ENCODE measurements at regions not wholly inside any gene's neighbourhood (a gene's known extent, or its start where the extent isn't known, plus 50 kb on each side); places are given as distances from the start of the nearest gene placed in this dataset.
"Not testable (repeated sequence)": the region's sequence is repeated elsewhere in the genome, so short reads cannot be mapped to it uniquely, and the experiment has no call there.

GRCh38 chr15:91415258-91415657 lies 315.2 kb downstream of the SV2B start:
- DNase-seq: not testable (repeated sequence)

DNA sequence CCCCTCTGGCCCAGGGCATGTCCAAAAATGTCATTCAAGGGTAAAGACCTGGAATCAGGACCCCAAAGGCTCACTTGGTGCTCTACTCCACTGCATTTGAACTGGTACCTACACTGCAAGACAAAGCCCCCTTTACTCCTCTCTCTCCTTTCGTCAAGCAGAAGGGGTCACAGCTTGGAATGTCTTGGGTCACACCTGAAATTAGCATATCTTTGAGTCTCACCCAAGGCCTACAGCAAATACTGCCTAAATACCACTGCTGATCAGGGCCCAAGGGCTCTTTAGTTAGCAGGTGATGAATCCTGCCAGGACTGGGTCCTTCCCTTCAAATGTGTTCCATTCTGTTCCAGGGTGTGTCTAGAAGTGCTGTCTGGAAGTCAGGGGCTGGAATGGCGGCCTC lies 320.6 kb downstream of the SV2B start:
- no peak for DNase-seq

DNA sequence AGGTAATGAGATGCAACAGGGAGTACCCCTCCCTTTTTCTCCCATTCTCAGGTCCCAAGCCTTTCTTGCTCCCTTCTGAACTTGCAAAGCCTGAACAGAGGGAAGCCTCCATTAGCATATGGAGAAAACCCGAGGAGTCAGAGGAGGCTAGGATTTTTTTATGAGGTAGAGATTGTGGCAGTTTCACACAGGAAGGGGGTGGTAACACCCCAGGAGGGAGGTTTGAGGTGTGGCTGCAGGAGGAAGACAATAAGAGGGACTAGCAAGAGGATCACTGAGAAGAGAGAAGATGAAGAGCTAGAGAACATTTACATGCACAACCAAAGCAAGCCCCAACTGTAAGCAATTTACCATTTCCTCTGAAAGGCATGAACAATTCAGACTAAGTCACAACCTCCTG lies 322.7 kb downstream of the SV2B start:
- DNase-seq: no peak

- DNase-seq: no peak
These were observed 323.9 kb downstream of the SV2B start for GRCh38 chr15:91424001-91424400.

DNA sequence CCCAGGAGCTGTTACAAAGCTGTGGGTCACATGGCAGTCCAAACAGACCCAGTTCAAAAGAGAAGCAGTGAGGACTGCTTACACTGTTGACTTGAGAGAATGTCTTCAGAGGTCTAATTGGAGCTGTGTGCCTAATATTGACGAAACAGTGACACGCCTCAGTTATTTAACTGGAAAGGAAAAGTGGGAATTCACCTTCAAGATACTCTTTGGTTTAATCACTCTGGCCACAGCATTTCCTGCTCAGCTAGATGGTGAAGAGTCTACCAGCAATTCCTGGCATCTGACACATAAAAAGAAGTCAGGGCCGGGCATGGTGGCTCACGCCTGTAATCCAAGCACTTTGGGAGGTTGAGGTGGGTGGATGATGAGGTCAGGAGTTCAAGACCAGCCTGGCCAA lies 326.4 kb downstream of the SV2B start:
- DNase-seq: no peak

DNA sequence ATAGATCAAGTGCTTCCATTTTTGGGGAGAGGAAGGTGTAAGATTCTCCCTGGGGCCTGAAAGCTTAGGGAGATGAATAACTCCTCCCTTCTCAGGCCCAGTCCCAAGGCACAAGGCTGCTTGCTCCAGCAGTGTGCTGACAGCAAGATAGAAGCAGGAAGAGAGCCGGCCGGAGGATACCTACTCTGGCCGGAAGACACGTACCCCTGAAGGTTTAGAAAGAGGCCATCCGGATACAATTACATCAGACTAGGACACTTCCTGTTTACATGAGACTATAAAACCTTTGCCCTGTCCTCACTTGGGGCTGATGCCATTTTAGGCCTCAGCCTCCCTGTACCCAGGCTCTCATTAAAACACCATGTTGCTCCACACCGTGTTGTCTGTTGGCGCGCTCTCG lies 329.9 kb downstream of the SV2B start:
- DNase-seq: no peak

GRCh38 chr15:91431041-91431715 lies 331.1 kb downstream of the SV2B start:
- DNase-seq: no peak

DNA sequence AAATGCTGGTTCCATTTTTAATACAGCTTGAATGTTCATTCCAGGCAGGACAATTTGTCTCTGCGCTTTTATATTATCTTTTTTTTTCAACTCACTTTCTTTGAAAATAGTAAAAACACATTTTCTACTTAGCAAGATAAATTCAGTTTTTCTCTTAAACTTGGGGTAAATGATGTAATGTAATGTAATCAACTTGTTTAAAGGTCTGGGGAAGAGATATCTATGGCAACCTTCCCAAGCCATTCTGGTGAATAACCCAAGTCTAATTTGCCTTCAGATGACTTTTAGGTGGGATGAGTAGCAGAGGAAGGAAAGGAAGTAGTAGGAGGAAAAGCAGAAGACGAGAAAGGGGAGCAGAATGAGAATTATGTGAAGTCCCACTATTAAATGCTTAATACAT lies 335.1 kb downstream of the SV2B start:
- no peak for DNase-seq

DNA sequence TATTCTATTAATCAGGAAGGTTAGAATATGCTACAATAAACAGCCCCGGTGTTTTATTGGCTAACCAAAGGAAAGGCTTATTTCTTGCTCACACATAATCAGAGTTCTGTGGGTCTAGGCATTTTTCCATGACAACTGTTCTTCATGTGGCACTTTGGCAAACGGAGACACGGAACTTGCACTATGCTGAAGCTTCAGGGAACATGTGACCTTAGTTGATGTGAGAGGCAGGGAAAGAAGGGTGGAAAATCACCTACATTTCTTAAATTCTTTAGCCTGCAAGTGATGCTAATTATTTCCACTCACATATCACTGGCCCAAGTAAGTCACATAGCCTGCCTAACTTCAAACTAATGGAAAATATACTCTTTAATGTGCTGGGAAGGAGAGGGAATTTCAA lies 344.6 kb downstream of the SV2B start:
- no peak for DNase-seq

- no peak for DNase-seq
These were observed 345.7 kb downstream of the SV2B start for GRCh38 chr15:91445695-91446228.

DNA sequence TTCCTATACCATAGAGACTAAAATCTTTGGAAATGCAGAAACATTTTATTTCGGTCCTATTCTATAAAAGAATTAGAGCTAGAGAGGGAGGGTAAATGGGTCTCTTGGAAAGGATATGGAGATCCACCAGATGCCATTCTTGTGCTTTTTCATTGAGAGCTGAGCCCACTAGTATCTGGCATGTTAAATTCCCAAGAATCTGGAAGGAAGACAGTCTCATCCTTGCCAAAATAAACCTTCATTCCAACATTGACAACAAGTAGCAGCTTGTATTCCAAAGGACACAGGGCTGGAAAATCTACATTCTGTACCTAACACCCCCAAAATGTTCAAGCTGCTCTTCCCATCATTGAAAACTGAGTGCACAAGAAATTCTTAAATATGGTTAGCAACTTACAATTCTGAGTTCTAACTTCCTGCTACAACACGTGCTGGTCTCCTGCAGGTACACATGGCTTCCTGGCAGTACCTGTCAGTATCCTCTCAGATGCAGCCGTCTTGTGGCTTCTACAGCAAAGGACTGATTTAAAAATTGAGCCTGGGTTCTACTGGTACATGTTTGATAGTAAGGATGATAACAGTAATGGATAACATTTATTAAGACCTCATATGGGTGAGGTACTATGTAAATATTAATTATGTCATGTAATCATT lies 348.1 kb downstream of the SV2B start:
- no peak for DNase-seq

DNA sequence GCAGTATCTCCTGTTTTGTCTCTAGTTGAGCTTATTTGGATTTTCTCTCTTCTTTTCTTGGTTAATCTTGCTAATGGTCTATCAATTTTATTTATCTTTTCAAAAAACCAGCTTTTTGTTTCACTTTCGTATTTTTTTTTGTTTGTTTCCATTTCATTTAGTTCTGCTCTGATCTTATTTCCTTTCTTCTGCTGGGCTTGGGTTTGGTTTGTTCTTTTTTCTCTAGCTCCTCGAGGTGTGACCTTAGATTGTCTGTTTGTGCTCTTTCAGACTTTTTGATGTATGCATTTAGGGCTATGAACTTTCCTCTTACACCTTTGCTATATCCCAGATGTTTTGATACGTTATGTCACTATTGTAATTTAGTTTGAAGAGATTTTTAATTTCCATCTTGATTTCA lies 353.3 kb downstream of the SV2B start:
- not testable (repeated sequence) for DNase-seq

- no peak for DNase-seq
These were observed 356.2 kb downstream of the SV2B start for GRCh38 chr15:91456251-91456718.

DNA sequence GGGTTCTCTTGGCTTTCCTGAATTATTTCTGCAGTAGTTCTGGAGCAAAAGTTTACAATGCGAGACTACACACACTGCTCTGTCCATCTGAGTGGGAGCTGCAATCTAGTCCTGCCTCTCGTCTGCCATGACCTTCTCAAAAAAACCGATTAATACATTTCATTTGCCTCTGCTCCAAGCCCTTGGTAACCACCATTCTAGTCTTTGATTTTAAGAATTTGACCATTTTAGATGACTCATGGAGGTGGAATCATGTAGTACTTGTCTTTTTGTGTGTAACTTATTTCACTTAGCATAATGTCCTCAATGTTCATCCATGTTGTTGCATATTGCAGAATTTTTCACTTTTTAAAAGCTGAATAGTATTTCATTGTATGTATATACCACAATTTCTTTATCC lies 356.9 kb downstream of the SV2B start:
- no peak for DNase-seq

- DNase-seq: peak; percentile 55
These were observed 361.3 kb downstream of the SV2B start for GRCh38 chr15:91461377-91461776.

DNA sequence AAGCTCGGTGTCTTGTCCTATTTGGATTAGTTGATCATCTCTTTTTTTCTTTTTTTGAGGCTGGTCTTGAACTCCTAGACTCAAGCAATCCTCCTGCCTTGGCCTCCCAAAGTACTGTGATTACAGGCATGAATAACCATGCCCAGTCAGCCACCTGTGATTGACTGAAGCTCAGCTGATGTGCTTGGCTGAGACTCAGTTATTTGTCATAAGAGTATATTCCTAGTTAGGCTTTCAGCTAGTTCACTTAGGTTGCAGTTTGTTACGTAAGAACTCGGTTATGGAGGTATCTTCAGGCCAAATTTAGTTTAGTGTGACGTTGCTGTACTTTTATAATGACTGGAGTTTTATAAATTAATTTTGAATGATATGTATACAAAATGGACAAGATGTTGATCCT lies 365.0 kb downstream of the SV2B start:
- no peak for DNase-seq

DNA sequence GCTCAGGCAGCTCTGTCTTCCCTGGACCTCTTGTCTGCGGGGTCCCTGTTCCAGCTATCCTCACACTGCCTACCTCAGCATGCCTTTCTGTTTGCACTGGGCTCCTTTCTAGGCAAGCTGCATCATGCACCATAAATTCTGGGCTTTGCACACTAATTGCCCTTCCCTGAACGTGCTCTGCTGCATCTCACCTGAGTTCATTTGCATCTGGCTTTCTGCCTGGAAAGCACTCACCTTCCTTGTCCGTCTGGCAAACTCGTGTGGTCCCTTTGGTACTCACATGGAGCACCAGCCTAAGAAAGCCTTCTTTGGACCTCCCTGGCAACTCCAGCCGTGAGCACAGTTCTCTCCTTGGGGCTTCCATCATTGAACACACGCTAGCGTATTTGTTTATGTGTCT lies 365.6 kb downstream of the SV2B start:
- DNase-seq: no peak

DNA sequence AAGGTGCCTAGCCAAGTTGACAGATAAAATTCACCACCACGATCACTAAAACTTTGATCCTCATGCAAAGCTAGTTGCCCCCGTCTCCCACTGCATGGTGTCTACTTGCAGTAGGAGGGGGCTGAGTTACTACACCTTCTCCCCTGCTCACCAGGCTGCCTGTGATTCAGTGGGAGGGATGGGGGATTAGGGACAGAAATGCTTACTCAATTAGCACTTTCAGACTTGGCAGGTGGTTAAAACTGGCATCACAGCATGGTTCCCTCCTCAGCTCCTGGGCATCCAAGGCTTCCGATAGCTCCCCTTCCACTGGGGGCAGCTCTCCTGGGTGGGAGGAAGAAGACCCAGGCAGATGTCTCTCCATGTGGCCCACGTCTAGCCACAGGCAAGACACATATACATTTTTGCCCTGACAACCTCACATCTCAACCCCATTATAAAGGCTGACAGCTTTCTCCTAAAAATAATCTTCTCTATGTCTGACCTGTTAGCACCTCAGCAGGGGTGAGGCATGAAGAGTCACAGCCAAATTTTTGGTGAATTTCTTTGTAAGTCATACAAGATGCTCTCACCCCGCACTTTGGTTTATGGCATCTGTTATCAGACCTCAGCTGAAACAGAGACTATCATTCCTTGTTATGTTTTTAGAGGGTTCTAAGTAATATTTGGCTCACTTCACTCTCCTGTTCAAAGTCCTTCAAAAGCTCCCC lies 369.0 kb downstream of the SV2B start:
- no peak for DNase-seq

DNA sequence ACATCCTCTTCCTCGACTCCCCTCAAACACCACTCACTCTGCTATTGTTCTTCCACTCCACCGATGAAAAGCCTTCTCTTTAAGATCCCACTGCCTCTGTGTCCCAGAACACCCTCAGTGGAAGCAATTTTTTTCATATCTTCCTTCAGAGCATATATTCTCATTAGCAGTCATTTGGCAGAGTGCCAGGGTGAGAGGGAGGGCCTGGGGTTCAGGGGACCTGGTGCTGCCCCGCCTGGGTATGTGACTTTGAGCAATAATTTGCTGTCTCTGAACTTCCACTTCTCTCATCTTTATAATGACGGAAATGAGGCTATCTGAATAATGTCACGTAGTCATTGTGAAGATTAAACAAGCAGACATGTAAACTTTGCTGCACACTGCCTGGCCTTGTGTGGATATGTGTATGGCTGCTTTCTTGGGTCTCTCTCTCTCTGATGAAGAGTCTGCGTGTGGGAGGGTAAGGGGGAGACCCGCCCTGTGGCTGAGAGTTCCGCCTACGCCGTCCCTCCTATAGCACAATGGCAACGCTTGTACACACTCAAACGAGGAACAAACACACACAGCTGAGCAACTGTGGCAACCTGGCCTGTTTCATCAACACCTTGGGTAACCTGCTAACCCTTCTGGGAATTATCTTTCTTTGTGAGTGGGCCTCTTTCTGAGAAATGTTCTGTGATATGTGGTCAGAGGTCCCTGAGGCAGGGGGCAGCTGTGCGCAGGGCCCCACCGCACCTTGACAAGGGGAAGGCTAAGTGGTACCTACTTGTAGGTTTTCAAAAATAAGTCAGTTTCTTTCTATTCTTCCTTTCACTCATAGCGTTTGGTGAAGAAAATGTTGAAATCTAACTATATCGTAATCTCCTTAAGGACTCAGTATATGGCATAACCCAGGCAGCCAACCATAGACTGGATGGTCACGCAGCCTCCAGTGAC lies 369.8 kb downstream of the SV2B start:
- peak; percentile 72 for DNase-seq

GRCh38 chr15:91471468-91471867 lies 371.4 kb downstream of the SV2B start:
- peak; percentile 71 for DNase-seq

DNA sequence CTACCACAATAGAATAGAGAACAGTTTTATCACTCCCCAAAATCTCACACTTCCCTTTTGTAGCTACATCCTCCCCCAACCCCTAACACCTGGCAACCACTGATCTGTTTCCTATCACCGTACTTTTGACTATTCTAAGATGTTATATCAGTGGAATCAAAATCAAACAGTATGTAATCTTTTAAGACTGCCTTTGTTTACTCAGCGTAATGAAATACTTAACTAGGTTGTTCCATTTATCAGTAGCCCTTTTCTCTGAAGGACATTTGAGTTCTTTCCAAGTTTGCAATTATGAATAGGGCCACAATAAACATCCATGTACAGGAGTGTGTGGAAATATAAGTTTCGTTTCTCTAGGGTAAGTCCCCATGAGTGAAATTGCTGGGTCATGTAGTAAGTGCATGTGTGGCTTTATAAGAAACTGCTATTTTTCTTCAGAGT lies 372.3 kb downstream of the SV2B start:
- peak; percentile 47 for DNase-seq

DNA sequence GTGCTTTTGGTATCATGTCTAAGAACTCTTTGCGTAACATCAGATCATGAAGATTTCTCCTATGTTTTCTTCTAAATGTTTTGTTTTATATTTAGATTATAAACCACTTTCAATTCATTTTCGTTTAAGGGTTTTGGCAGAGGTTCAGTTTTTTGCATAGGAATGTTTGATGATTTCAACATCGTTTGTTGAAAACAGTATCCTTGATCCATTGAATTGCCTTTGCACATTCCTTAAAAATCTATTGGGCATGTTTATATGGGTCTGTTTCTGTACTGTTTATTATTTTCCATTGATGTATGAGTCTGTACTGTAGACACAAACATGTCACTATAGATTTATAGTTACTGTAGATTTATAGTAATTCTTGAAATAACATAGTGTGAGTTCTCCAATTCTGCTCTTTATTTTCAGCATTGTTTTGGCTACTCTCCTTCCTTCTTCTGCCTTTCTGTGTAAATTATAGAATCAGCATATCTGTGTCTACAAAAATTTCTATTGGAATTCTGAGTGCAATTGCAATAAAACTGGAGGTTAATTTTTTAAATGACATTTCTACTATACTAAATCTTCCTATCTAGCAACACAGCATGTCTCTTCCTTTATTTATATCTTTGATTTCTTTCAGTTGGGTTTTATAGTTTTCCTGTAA lies 374.0 kb downstream of the SV2B start:
- no peak for DNase-seq
